ENCODE measurements at regions not wholly inside any gene's neighbourhood (a gene's known extent, or its start where the extent isn't known, plus 50 kb on each side); places are given as distances from the start of the nearest gene placed in this dataset.

DNA sequence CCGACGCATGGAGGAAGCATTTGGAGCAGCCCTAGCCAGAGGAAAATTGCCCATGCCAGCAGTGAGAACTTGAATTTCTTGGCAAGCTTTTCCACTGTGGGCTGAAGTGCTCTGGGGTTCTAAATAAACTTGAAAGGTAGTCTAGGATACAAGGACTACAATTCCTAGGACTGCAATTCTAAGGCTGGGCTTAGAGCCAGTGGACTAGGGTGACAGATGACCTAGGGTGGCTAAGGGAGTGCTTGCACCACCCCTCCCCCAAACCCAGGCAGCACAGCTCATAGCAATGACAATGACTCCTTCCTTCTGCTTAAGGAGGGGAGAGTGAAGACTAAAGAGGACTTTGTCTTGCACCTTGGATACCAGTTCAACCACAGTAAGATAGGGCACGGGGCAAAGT lies 122.3 kb downstream of the THBS2 start:
- no peak for ATAC-seq
- Histone ChIP-seq H3K36me3 (no peaks in the 10 kb centered on the region), H3K27me3 (no peaks in the 10 kb centered on the region), H3K27ac (no peak overlapping the region), H3K9me3 (no peaks in the 10 kb centered on the region), H3K4me3 (no peak overlapping the region), H3K4me1 (no peaks in the 10 kb centered on the region)
- TF ChIP-seq, protein P1, sequence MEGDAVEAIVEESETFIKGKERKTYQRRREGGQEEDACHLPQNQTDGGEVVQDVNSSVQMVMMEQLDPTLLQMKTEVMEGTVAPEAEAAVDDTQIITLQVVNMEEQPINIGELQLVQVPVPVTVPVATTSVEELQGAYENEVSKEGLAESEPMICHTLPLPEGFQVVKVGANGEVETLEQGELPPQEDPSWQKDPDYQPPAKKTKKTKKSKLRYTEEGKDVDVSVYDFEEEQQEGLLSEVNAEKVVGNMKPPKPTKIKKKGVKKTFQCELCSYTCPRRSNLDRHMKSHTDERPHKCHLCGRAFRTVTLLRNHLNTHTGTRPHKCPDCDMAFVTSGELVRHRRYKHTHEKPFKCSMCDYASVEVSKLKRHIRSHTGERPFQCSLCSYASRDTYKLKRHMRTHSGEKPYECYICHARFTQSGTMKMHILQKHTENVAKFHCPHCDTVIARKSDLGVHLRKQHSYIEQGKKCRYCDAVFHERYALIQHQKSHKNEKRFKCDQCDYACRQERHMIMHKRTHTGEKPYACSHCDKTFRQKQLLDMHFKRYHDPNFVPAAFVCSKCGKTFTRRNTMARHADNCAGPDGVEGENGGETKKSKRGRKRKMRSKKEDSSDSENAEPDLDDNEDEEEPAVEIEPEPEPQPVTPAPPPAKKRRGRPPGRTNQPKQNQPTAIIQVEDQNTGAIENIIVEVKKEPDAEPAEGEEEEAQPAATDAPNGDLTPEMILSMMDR (IDR thresholded peaks at IDR 0.05) = no peak
- intact Hi-C loops (cut with DNase I) = no loop called here
- DNase-seq = no peak

DNA sequence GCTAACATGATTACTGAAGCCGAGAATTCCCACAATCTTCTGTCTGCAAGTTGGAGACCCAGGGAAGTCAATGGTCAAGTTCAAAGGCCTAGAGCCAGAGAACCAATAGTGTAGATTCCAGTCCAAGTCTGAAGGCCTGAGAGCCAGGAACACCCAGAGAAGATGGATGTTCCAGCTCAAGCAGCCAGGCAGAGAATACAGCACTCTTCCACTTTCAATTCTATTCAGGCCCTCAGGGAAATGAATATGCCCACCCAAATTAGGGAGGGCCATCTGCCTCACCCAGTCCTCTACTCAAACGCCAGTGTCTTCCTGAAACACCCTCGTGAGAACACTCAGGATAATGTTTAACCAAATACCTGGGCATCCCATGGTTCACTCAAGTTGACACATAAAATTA lies 123.5 kb downstream of the THBS2 start:
- H3K27ac ChIP-seq = no peak overlapping the region
- TF ChIP-seq, protein P1 (IDR thresholded peaks at IDR 0.05) = no peak
- no peaks in the 10 kb centered on the region for H3K36me3 ChIP-seq
- H3K4me1 ChIP-seq = no peaks in the 10 kb centered on the region
- H3K9me3 ChIP-seq = no peaks in the 10 kb centered on the region
- ATAC-seq (no peak), DNase-seq (no peak)
- no peak overlapping the region for H3K4me3 ChIP-seq
- intact Hi-C loops (cut with DNase I) = no loop called here
- H3K27me3 ChIP-seq = no peaks in the 10 kb centered on the region

DNA sequence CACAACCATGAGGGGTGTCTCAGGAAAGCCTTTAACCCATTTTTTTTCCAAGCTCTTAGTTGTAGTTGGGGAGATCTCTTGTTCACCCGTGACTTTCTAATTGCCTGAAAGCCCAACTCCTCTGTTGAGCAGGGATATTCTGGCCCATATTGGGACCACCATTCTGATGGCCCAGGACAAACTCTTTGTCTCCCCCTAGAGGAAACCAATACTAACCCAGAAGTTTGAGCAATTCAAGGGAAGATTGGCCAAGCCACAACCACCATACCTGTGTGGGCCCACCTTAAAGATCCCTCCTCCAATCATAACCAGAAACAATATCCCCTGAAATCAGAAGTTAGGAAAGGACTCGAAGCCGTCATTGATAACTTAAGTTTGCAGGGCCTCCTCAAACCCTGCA lies 132.6 kb downstream of the THBS2 start:
- ATAC-seq (no peak), DNase-seq (no peak)
- Histone ChIP-seq H3K4me1 (no peaks in the 10 kb centered on the region), H3K4me3 (no peak overlapping the region), H3K27ac (no peak overlapping the region), H3K9me3 (no peaks in the 10 kb centered on the region), H3K36me3 (no peaks in the 10 kb centered on the region), H3K27me3 (no peaks in the 10 kb centered on the region)
- TF ChIP-seq, protein P1 (IDR thresholded peaks at IDR 0.05) = no peak
- intact Hi-C loops (cut with DNase I) = no loop called here

DNA sequence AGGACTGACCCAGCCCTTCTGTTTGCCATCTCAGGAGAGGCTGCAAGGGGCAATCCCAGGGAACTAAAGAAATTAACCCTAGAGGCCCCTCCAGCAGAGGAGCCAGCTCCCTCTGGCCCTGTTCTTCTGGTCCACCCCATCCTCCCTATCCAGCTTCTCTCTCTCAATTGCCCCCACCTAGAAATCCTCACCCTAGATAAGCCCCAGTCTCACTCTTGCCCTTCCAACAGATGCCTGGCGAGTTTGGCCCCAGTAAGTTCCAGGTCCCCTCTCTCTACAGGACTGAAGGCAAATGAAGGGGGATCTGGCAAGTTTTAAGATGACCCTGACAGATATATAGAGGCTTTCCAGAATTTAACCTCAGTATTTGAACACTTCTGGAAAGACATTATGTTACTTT lies 134.0 kb downstream of the THBS2 start:
- Histone ChIP-seq H3K4me1 (no peaks in the 10 kb centered on the region), H3K27ac (no peak overlapping the region), H3K27me3 (no peaks in the 10 kb centered on the region), H3K4me3 (no peak overlapping the region), H3K9me3 (no peaks in the 10 kb centered on the region), H3K36me3 (no peaks in the 10 kb centered on the region)
- intact Hi-C loops (cut with DNase I) = no loop called here
- ATAC-seq = no peak
- DNase-seq = no peak
- TF ChIP-seq, protein P1 (IDR thresholded peaks at IDR 0.05) = no peak

DNA sequence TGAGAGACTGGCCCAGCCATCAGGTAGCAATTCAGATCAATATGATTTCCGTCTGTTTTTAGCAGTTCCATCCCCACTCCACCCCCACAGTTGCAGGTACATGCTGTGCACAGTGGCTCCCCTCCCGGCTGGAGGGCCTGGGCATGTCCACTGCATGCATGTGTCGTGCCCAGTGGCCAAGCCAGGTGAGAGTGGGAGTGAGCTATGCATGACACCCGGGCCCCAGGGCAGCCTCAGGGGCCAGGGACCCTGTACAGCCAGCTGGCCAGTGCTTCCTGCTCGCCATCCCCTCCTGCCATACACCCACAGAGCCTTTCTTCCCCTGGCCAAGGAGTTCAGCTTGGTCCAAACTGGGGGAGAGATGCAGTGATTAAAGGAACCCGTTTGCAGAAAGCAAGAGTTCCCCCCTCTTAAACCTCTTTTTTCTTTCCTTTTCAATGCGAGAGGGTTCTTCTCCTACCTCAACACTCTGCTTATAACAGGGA lies 135.3 kb downstream of the THBS2 start:
- no peaks in the 10 kb centered on the region for H3K4me1 ChIP-seq
- no peaks in the 10 kb centered on the region for H3K27me3 ChIP-seq
- no peak for ATAC-seq
- DNase-seq = no peak
- H3K9me3 ChIP-seq = no peaks in the 10 kb centered on the region
- no peak overlapping the region for H3K27ac ChIP-seq
- TF ChIP-seq, protein P1 (IDR thresholded peaks at IDR 0.05) = no peak
- H3K4me3 ChIP-seq = no peak overlapping the region
- intact Hi-C loops (cut with DNase I) = no loop called here
- no peaks in the 10 kb centered on the region for H3K36me3 ChIP-seq

DNA sequence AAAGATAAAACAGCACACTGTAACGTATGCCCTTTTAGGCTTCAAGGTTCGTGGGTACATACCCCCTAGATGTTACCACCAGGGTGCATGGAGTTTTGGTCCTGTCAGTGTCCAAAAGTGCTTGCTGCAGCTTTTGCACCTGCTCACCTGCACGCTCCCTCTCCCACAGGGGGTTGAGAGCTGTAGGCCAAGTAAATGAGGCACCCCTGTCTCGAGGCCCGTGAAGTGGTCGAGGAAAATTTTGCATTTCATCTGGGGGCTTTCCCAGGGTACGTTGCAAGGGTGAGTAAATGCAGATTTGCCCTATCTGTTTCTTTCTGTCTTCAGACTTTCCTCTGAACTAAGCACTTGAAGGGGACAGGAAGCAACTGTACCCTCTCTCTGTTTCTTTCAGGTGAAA lies 136.0 kb downstream of the THBS2 start:
- TF ChIP-seq, protein P1 (IDR thresholded peaks at IDR 0.05) = no peak
- ATAC-seq = no peak
- DNase-seq = no peak
- Histone ChIP-seq H3K4me3 (no peak overlapping the region), H3K27ac (no peak overlapping the region), H3K9me3 (no peaks in the 10 kb centered on the region), H3K4me1 (no peaks in the 10 kb centered on the region), H3K27me3 (no peaks in the 10 kb centered on the region), H3K36me3 (no peaks in the 10 kb centered on the region)
- intact Hi-C loops (cut with DNase I) = no loop called here
